Keratinocyte (primary cell): ENCODE measurements at regions not wholly inside any gene's neighbourhood (a gene's known extent, or its start where the extent isn't known, plus 50 kb on each side); places are given as distances from the start of the nearest gene placed in this dataset.

ENCODE experiments used
- DNase-seq: peaks from one replicate; pipeline ENCODE4 v3.0.0-alpha.2; 2011; ENCODE audit warnings: low read depth, missing footprints, low spot score
- FAIRE-seq: peaks from 2 replicates; lab custom pipeline; 2011; peaks lifted over from hg19 to GRCh38; lab: Jason Lieb, UNC
- H2AFZ ChIP-seq: 2 replicates; pipeline ENCODE4 v1.6.0; 2012; ENCODE audit warnings: low read length, control low read depth, inconsistent platforms; ENCODE audit not compliant: control insufficient read depth
- H3K27ac ChIP-seq: 2 replicates; pipeline ENCODE4 v1.5.1; 2011; ENCODE audit warnings: low read length; ENCODE audit not compliant: control insufficient read depth, insufficient read depth
- H3K27me3 ChIP-seq: 3 replicates; pipeline ENCODE4 v1.6.0; 2011; ENCODE audit warnings: low read length; ENCODE audit not compliant: control insufficient read depth, insufficient read depth; ENCODE audit errors: extremely low read depth
- H3K36me3 ChIP-seq, 2 experiments: 2 replicates in 1 of 2; 3 replicates in 1 of 2; pipeline ENCODE4 v1.5.1; 2011; ENCODE audit warnings: low read length in 2 of 2, mild to moderate bottlenecking in 1 of 2; ENCODE audit not compliant: control insufficient read depth in 2 of 2, insufficient read depth in 2 of 2; ENCODE audit errors: extremely low read depth in 1 of 2
- H3K4me1 ChIP-seq: 3 replicates; pipeline ENCODE4 v1.5.1; 2011; ENCODE audit warnings: low read length; ENCODE audit not compliant: control insufficient read depth, insufficient read depth; ENCODE audit errors: extremely low read depth
- H3K4me2 ChIP-seq: 3 replicates; pipeline ENCODE4 v1.6.0; 2011; ENCODE audit warnings: low read depth, low read length; ENCODE audit not compliant: control insufficient read depth, insufficient read depth; ENCODE audit errors: extremely low read depth
- H3K4me3 ChIP-seq, 3 experiments: fragments of 200-600 bp in 1 of 3; sonication (generic) in 1 of 3; 2 replicates in 2 of 3; 3 replicates in 1 of 3; pipeline ENCODE4 v1.5.1; 2011 to 2016; ENCODE audit warnings: low read length in 3 of 3, mild to moderate bottlenecking in 3 of 3, control low read depth in 2 of 3, inconsistent platforms in 1 of 3, low read depth in 1 of 3, mixed read lengths in 1 of 3, mixed run types in 1 of 3, moderate library complexity in 1 of 3; ENCODE audit not compliant: control insufficient read depth in 2 of 3, insufficient read depth in 2 of 3; ENCODE audit errors: extremely low read depth in 1 of 3
- H3K79me2 ChIP-seq: 2 replicates; pipeline ENCODE4 v1.6.0; 2012; ENCODE audit warnings: low read length; ENCODE audit not compliant: control insufficient read depth, insufficient read depth
- H3K9ac ChIP-seq: 3 replicates; pipeline ENCODE4 v1.6.0; 2011; ENCODE audit warnings: low read length; ENCODE audit not compliant: control insufficient read depth, insufficient read depth; ENCODE audit errors: extremely low read depth
- H3K9me1 ChIP-seq: 3 replicates; pipeline ENCODE4 v1.6.0; 2011; ENCODE audit warnings: low read length; ENCODE audit not compliant: control insufficient read depth, insufficient read depth; ENCODE audit errors: extremely low read depth
- H3K9me3 ChIP-seq: 2 replicates; pipeline ENCODE4 v1.5.1; 2012; ENCODE audit warnings: low read depth, low read length; ENCODE audit not compliant: control insufficient read depth
- H4K20me1 ChIP-seq: 3 replicates; pipeline ENCODE4 v1.6.0; 2011; ENCODE audit warnings: low read length; ENCODE audit not compliant: control insufficient read depth, insufficient read depth; ENCODE audit errors: extremely low read depth
- EZH2 ChIP-seq: IDR thresholded peaks from one replicate; pipeline ENCODE4 v1.6.1; 2012; ENCODE audit warnings: inconsistent platforms, mild to moderate bottlenecking, low read length, moderate library complexity
- dilution Hi-C: fragments of 300-500 bp; cut with MboI; formaldehyde crosslinking; loops from one replicate; pipeline ENCODE4 v1.7.0; 2020; ENCODE audit warnings: low sequenced_read_pairs; ENCODE audit not compliant: extremely low pct_ligation_motif_present
- TF ChIP-seq, protein P1 (sequence below), 3 experiments: IDR thresholded peaks in 1 of 3; conservative IDR thresholded peaks in 1 of 3; optimal IDR thresholded peaks in 1 of 3; 2 replicates in 2 of 3; 3 replicates in 1 of 3; pipeline versions ENCODE3 to v1.5.1; 2011; ENCODE audit warnings: low read length in 3 of 3, mild to moderate bottlenecking in 3 of 3, moderate library complexity in 2 of 3, control low read depth in 1 of 3, inconsistent platforms in 1 of 3; ENCODE audit not compliant: insufficient read depth in 2 of 3; ENCODE audit errors: extremely low read depth in 1 of 3

DNA sequence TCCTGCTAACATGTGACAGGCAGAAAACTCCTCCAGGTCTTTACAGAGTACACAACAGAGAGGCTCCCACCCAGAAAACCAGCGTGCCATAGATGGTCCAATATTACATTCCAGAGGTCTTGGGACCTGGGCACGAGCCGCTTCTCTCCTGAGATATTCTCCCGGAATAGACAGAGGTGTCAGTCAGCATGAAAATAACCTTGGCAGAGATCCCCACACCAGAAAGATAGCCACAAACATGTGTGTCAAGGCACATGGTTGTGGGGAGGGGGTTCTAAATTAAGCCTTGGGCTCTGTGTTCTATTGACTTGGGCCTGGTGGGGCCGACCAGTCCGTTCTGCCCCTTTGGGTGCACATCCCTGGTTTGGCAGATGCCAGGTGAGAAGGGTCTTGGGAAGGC is 78.4 kb downstream of the BOD1 start:
- Histone ChIP-seq H3K4me3 (no peak overlapping the region), H3K4me2 (no peak overlapping the region), H3K4me1 (no peaks in the 10 kb centered on the region), H3K27me3 (no peaks in the 10 kb centered on the region), H3K9me3 (no peaks in the 10 kb centered on the region), H3K9ac (no peak overlapping the region), H4K20me1 (no peaks in the 10 kb centered on the region), H3K36me3 (no peaks in the 10 kb centered on the region), H3K9me1 (no peaks in the 10 kb centered on the region), H2AFZ (no peak overlapping the region), H3K79me2 (no peaks in the 10 kb centered on the region), H3K27ac (no peak overlapping the region)
- dilution Hi-C loops: no loop called here
- no peak for FAIRE-seq
- TF ChIP-seq EZH2: no peak
- TF ChIP-seq, protein P1, sequence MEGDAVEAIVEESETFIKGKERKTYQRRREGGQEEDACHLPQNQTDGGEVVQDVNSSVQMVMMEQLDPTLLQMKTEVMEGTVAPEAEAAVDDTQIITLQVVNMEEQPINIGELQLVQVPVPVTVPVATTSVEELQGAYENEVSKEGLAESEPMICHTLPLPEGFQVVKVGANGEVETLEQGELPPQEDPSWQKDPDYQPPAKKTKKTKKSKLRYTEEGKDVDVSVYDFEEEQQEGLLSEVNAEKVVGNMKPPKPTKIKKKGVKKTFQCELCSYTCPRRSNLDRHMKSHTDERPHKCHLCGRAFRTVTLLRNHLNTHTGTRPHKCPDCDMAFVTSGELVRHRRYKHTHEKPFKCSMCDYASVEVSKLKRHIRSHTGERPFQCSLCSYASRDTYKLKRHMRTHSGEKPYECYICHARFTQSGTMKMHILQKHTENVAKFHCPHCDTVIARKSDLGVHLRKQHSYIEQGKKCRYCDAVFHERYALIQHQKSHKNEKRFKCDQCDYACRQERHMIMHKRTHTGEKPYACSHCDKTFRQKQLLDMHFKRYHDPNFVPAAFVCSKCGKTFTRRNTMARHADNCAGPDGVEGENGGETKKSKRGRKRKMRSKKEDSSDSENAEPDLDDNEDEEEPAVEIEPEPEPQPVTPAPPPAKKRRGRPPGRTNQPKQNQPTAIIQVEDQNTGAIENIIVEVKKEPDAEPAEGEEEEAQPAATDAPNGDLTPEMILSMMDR (optimal IDR thresholded peaks at IDR 0.05 in 1 of 3, IDR thresholded peaks at IDR 0.05 in 1 of 3, conservative IDR thresholded peaks at IDR 0.05 in 1 of 3; ENCODE audit: extremely low read depth in 1 of 3, insufficient read depth in 2 of 3, low read length in 3 of 3): no peak
- DNase-seq: no peak

GRCh38 chr5:173537228-173537627 is 79.2 kb downstream of the BOD1 start:
- Histone ChIP-seq H3K4me2 (no peak overlapping the region), H2AFZ (no peak overlapping the region), H3K9me1 (no peaks in the 10 kb centered on the region), H4K20me1 (no peaks in the 10 kb centered on the region), H3K27ac (no peak overlapping the region), H3K79me2 (no peaks in the 10 kb centered on the region), H3K4me1 (no peaks in the 10 kb centered on the region), H3K36me3 (no peaks in the 10 kb centered on the region), H3K9me3 (no peaks in the 10 kb centered on the region), H3K4me3 (no peak overlapping the region), H3K9ac (no peak overlapping the region), H3K27me3 (no peaks in the 10 kb centered on the region)
- DNase-seq (no peak), FAIRE-seq (no peak)
- no peak for TF ChIP-seq EZH2
- TF ChIP-seq, protein P1 (optimal IDR thresholded peaks at IDR 0.05 in 1 of 3, IDR thresholded peaks at IDR 0.05 in 1 of 3, conservative IDR thresholded peaks at IDR 0.05 in 1 of 3; ENCODE audit: extremely low read depth in 1 of 3, insufficient read depth in 2 of 3, low read length in 3 of 3): no peak
- dilution Hi-C loops: no loop called here
